Islet precursor cell (in vitro differentiated cells): ENCODE measurements at regions not wholly inside any gene's neighbourhood (a gene's known extent, or its start where the extent isn't known, plus 50 kb on each side); places are given as distances from the start of the nearest gene placed in this dataset.

Experiments used
- DNase-seq: peaks from one replicate; pipeline ENCODE4 v3.0.0-alpha.2; 2018

GRCh38 chr5:152337484-152337883, 67.6 kb downstream of the NMUR2 start:
- no peak for DNase-seq

- no peak for DNase-seq
These were observed 69.6 kb downstream of the NMUR2 start for GRCh38 chr5:152335461-152335860.

- no peak for DNase-seq
These were observed 72.2 kb downstream of the NMUR2 start for GRCh38 chr5:152332716-152333460.

- no peak for DNase-seq
These were observed 73.4 kb downstream of the NMUR2 start for GRCh38 chr5:152331718-152332117.

- DNase-seq: no peak
These were observed 74.1 kb downstream of the NMUR2 start for GRCh38 chr5:152331006-152331405.

GRCh38 chr5:152329761-152330283, 75.3 kb downstream of the NMUR2 start:
- DNase-seq: no peak

GRCh38 chr5:152329207-152329606, 75.9 kb downstream of the NMUR2 start:
- DNase-seq: no peak

- no peak for DNase-seq
These were observed 89.1 kb downstream of the NMUR2 start for GRCh38 chr5:152315942-152316341.

GRCh38 chr5:152314196-152314829, 90.8 kb downstream of the NMUR2 start:
- DNase-seq: no peak

GRCh38 chr5:152309926-152310450, 95.1 kb downstream of the NMUR2 start:
- DNase-seq: no peak

- no peak for DNase-seq
These were observed 98.7 kb downstream of the NMUR2 start for GRCh38 chr5:152306386-152306785.

GRCh38 chr5:152305525-152305924, 99.6 kb downstream of the NMUR2 start:
- no peak for DNase-seq

GRCh38 chr5:152303841-152304240, 101.2 kb downstream of the NMUR2 start:
- no peak for DNase-seq

GRCh38 chr5:152297866-152298265, 107.2 kb downstream of the NMUR2 start:
- DNase-seq: no peak

- DNase-seq: no peak
These were observed 111.9 kb downstream of the NMUR2 start for GRCh38 chr5:152293189-152293588.

- DNase-seq: no peak
These were observed 114.9 kb downstream of the NMUR2 start for GRCh38 chr5:152290181-152290580.

GRCh38 chr5:152288917-152289595, 116.0 kb downstream of the NMUR2 start:
- DNase-seq: no peak

- no peak for DNase-seq
These were observed 116.6 kb downstream of the NMUR2 start for GRCh38 chr5:152288499-152288898.

- peak; percentile 53 for DNase-seq
These were observed 119.3 kb downstream of the NMUR2 start for GRCh38 chr5:152285764-152286163.

- no peak for DNase-seq
These were observed 122.7 kb downstream of the NMUR2 start for GRCh38 chr5:152282331-152282730.

GRCh38 chr5:152277936-152278335, 127.1 kb downstream of the NMUR2 start:
- no peak for DNase-seq

GRCh38 chr5:152274224-152274623, 130.9 kb downstream of the NMUR2 start:
- no peak for DNase-seq

- DNase-seq: peak; percentile 63
These were observed 133.7 kb downstream of the NMUR2 start for GRCh38 chr5:152271420-152271819.

GRCh38 chr5:152270096-152270495, 135.0 kb downstream of the NMUR2 start:
- no peak for DNase-seq
